ENCODE measurements at regions not wholly inside any gene's neighbourhood (a gene's known extent, or its start where the extent isn't known, plus 50 kb on each side); places are given as distances from the start of the nearest gene placed in this dataset.

DNA sequence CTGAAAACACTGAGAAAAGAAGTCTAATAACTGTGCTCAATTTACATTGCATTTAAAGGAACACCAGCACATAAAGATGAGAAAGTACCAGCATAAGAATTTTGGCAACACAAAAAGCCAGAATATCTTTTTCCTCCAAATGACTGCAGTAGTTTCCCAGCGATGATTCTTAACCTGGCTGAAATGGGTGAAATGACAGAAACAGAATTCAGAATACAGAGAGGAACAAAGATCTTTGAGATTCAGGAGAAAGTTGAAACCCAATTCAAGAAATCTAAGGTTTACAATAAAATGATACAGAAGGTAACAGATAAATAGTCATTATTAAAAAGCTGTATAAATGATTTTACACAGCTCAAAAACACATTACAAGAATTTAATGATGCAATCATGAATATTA lies 197.0 kb upstream of the EYS start:
- H3K4me3 ChIP-seq (ENCODE audit: low read depth, low read length) = no peak overlapping the region
- no peak for DNase-seq (ENCODE audit: low read depth)
- TF ChIP-seq CTCF (IDR thresholded peaks at IDR 0.05; ENCODE audit: control insufficient read depth, extremely low read depth, insufficient read depth) = no peak

DNA sequence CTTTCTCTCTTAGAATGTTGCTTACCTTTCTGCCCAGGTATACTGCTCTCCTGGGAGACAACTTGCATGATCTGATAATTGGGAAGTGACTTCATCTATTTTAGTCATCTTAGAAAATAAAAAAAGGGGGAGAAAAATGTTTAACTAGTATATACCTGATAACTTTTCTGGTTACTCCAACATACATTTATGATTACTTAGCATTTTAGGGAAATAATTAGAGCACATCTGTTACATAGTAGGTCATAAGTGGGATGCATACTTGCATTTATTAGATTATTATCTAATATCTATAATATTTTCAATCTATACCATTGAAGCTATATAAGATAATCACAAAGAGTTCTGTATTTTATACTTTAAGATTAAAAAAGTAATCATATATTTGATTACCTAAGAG lies 193.9 kb upstream of the EYS start:
- DNase-seq (ENCODE audit: low read depth) = no peak
- no peak for TF ChIP-seq CTCF (IDR thresholded peaks at IDR 0.05; ENCODE audit: control insufficient read depth, extremely low read depth, insufficient read depth)
- no peak overlapping the region for H3K4me3 ChIP-seq (ENCODE audit: low read depth, low read length)

- no peak overlapping the region for H3K4me3 ChIP-seq (ENCODE audit: low read depth, low read length)
- no peak for TF ChIP-seq CTCF (IDR thresholded peaks at IDR 0.05; ENCODE audit: control insufficient read depth, extremely low read depth, insufficient read depth)
- DNase-seq (ENCODE audit: low read depth) = no peak
Observed at GRCh38 chr6:65896140-65896539, 189.1 kb upstream of the EYS start.

DNA sequence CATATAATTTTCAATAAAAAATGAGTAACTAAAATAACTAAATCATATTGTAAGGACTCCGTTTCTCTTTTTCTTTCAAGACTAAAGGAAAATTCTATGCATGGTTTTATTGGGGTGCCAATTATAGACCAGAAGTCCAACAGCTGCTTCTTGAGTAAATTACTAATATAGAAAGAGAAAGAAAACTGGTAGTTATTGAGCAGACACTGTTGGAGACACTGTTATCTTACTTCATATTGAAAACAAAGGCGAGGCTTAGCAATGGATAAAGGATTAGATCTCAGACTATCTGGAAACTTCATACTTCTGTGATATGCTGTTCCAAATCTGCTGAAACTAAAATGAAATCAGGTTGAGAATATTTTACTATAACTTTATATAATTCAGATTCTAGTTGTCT lies 169.6 kb upstream of the EYS start:
- no peak for DNase-seq (ENCODE audit: low read depth)

DNA sequence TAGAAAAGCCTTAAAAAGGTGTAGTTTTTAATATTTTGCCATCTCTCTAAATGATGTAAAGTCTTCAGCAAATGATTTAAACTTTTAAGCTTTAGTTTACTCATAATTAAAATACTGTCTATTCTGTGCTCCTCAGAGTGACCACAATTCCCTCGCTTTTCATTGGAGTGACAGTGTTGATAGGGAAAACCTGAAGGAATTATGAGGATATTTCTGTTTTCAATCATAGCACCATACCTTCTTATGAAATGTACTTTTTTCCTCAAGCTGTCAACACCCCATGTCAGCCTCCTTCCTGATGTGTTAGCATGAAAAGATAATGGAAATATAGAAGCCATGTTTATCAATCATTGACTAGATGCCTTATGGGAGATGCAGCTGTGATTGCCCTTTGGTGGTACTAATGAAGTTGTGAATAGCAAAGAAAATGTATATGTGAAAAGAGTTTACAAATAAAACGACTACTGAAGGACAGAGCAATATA lies 145.4 kb upstream of the EYS start:
- no peak for TF ChIP-seq CTCF (IDR thresholded peaks at IDR 0.05; ENCODE audit: control insufficient read depth, extremely low read depth, insufficient read depth)
- DNase-seq (ENCODE audit: low read depth) = no peak

More for the DNA sequence above, 169.6 kb upstream of the EYS start:
- H3K4me3 ChIP-seq (ENCODE audit: low read depth, low read length) = no peak overlapping the region
- no peak for TF ChIP-seq CTCF (IDR thresholded peaks at IDR 0.05; ENCODE audit: control insufficient read depth, extremely low read depth, insufficient read depth)

DNA sequence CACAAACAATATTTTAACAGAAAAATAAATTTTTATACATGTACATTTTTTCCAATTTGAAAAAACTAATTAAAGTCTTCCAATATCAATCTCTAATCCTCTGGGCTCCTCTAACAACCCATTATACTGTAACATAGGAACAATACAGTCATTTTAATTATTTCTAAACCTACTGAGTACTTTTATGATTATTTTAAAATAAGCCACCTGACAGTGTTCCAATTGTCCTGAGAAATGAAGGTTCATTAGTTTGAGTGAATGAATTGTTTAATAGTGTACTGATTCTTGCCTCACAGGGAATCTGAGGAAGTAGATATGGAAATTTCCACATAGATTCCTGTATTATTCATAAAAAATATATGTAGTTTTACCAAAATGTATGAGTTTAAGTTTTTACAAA lies 123.1 kb upstream of the EYS start:
- H3K4me3 ChIP-seq (ENCODE audit: low read depth, low read length) = no peak overlapping the region
- DNase-seq (ENCODE audit: low read depth) = no peak
- no peak for TF ChIP-seq CTCF (IDR thresholded peaks at IDR 0.05; ENCODE audit: control insufficient read depth, extremely low read depth, insufficient read depth)

More for the DNA sequence above, 145.4 kb upstream of the EYS start:
- H3K4me3 ChIP-seq (ENCODE audit: low read depth, low read length) = no peak overlapping the region

DNA sequence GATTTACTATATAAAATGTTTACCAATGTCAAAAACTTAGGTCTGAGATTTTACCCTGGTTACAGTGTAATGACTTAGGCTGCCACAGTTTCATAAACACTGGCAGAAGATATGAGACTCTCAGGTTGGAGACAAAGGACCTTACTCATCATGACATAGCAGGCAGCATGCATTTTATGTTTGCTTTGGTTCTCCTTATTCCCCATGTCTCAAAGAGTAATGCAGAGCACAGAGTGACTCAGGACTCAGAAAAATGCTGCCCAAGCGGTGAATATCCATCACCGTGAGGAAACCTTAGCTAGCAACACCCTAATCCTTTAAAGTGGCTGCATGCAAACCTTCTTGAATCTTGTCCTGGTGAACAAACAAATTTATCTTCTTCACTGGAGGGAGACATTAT lies 112.1 kb upstream of the EYS start:
- no peak overlapping the region for H3K4me3 ChIP-seq (ENCODE audit: low read depth, low read length)
- TF ChIP-seq CTCF (IDR thresholded peaks at IDR 0.05; ENCODE audit: control insufficient read depth, extremely low read depth, insufficient read depth) = no peak
- no peak for DNase-seq (ENCODE audit: low read depth)

Data from LNCaP clone FGC (cell line).